RPMI7951 (cell line): ENCODE measurements at regions not wholly inside any gene's neighbourhood (a gene's known extent, or its start where the extent isn't known, plus 50 kb on each side); places are given as distances from the start of the nearest gene placed in this dataset.
"Not testable (repeated sequence)": the region's sequence is repeated elsewhere in the genome, so short reads cannot be mapped to it uniquely, and the experiment has no call there.

ENCODE experiments used
- DNase-seq: peaks from one replicate; pipeline ENCODE4 v3.0.0-alpha.2; 2012; ENCODE audit warnings: low read depth

GRCh38 chr3:191646242-191646641, 185.3 kb downstream of the PYDC2 start:
- DNase-seq = no peak

- no peak for DNase-seq
These were observed 187.8 kb downstream of the PYDC2 start for GRCh38 chr3:191648787-191649186.

- no peak for DNase-seq
These were observed 188.7 kb downstream of the PYDC2 start for GRCh38 chr3:191649626-191650025.

DNA sequence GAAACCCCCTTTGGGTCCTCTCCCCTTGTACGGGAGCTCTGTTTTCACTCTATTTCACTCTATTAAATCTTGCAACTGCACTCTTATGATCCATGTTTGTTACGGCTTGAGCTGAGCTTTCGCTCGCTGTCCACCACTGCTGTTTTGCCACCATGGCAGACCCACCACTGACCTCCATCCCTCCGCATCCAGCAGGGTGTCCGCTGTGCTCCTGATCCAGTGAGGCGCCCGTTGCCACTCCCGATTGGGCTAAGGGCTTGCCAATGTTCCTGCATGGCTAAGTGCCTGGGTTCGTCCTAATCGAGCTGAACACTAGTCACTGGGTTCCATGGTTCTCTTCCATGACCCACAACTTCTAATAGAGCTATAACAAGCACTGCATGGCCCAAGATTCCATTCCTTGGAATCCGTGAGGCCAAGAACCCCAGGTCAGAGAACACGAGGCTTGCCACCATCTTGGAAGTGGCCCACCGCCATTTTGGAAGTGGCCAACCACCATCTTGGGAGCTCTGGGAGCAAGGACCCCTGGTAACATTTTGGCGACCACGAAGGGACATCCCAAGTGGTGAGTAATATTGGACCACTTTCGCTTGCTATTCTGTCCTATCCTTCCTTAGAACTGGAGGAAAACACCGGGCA, 197.9 kb downstream of the PYDC2 start:
- peak; percentile 64 for DNase-seq

- peak; percentile 75 for DNase-seq
These were observed 201.2 kb downstream of the PYDC2 start for GRCh38 chr3:191662150-191662549.

- no peak for DNase-seq
These were observed 220.1 kb downstream of the PYDC2 start for GRCh38 chr3:191680989-191681597.

DNA sequence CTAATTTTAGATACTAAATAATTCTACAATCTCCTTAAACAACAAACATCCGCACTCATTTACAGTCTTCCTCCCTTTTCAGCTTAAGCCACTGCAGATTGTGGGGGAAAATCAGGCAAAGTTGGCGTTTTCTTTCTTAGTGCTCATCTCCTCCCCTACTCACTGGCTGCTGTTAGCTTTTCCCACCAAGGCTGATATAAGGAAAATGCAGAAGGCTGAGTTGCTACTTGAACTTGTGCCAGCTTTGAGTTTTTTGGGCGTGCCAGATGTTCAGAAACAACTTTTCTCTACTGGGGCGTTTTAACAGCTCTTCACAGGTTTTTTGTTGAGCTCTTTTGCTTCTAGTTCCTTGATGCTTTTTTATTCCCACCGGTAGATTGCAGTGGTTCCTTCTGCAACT, 222.0 kb downstream of the PYDC2 start:
- DNase-seq = peak; percentile 28

- no peak for DNase-seq
These were observed 225.7 kb downstream of the PYDC2 start for GRCh38 chr3:191686626-191687025.

- no peak for DNase-seq
These were observed 227.9 kb downstream of the PYDC2 start for GRCh38 chr3:191688756-191689433.

- not testable (repeated sequence) for DNase-seq
These were observed 230.2 kb downstream of the PYDC2 start for GRCh38 chr3:191691184-191691583.

GRCh38 chr3:191695131-191695814, 234.3 kb downstream of the PYDC2 start:
- no peak for DNase-seq

- no peak for DNase-seq
These were observed 234.8 kb downstream of the PYDC2 start for GRCh38 chr3:191695815-191696153.

GRCh38 chr3:191696348-191696747, 235.4 kb downstream of the PYDC2 start:
- DNase-seq = no peak

GRCh38 chr3:191699546-191699945, 238.6 kb downstream of the PYDC2 start:
- no peak for DNase-seq

DNA sequence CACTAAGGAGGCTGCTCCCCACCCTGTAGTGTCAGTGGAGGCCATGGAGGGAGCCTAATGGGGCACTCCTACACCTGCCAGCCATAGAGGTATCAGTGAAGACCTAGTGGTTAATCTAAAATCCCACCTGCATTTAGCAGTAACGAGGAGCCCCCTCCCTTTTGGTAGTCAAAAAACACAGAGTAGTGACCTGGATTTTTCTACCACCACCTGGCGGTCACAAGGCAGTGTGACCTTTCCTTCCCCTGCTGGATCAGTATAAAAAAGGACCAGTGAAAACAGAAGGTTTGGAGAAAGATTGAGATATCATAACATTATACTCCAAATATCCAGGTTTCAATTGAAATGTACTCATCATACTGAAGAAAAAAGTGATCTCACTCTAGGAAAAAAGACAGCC, 241.2 kb downstream of the PYDC2 start:
- no peak for DNase-seq

DNA sequence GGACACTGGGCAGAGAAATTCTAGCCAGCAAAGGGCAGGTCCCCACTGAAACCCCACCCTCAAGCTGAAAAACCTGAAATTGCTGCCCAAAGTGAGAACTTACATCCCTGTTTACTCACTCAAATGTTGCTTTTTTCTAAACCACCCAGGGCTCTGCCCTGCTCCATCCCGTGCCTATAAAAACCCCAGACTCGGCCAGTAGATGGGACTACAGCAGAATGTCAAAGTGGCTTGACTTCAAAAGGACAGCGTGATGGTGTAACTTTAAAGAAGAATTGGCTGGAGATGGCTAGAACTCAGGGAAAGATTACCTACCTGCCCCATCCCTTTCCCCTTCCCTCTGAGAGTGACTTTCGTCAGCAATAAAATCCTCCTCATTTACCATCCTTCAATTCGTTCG, 246.9 kb downstream of the PYDC2 start:
- no peak for DNase-seq

DNA sequence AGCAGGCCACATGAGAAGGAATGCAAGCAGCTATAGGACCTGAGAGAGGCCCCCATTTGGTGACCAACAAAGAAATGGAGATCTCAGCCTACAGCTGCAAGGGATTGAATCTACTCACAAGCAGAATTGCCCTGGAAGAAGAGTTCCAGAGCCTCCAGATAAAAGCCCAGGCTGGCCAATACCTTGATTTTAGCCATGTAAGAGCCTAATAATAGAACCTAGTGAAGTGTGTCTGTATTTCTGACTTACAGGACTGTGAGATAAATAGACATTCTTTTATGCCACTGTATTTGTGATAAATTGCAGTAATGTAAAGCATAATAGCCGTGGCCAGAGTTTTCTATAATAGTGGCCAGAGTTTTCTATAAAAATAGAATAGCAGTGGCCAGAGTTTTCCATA, 254.6 kb downstream of the PYDC2 start:
- DNase-seq = no peak

DNA sequence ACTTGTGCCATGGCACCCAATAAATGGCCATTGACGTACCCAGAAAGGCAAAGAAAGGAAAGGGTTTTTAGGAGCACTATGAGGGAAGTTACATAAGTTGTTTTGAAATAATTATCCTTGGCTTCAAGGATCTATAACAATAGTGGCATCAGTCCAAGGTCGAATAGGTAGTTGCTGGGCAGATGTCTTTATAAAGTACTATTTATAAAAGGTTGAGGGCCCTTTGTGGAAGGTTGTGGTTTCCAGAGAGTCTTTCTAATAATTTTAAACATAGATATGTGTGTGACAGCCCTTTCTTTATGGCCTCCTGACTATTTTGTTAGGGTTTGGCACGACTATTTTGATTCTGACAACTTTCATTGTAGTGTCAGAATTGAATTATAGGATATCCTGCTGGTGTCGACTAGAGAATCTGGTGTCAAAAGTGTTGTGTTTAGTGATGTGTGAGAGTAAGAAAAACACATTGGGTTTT, 260.5 kb downstream of the PYDC2 start:
- peak; percentile 13 for DNase-seq

- DNase-seq = no peak
These were observed 261.0 kb downstream of the PYDC2 start for GRCh38 chr3:191721990-191722389.

GRCh38 chr3:191727338-191727737, 266.4 kb downstream of the PYDC2 start:
- DNase-seq = no peak

GRCh38 chr3:191728186-191728585, 267.2 kb downstream of the PYDC2 start:
- no peak for DNase-seq

DNA sequence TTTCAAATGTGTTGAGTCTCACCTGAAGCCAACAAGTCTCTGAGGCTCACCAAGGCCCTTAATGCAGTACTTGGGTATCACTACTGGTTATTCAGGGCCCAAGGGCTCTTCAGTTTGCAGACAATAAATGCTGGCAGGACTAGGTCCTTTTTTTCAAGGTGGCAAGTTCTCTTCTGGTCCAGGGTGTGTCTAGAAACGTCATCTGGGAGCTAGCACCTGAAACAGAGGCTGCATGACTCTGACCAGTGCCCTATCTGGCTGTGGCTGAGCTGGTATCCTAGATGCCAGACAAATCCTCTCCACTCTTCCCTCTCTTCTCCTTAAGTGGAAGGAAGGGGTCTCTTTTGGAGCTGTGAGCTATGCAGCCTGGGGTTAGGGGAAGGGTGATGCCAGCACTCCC, 276.8 kb downstream of the PYDC2 start:
- no peak for DNase-seq

- peak; percentile 49 for DNase-seq
These were observed 279.7 kb downstream of the PYDC2 start for GRCh38 chr3:191740712-191741111.
